AG09309 (cell line): ENCODE measurements at regions not wholly inside any gene's neighbourhood (a gene's known extent, or its start where the extent isn't known, plus 50 kb on each side); places are given as distances from the start of the nearest gene placed in this dataset.

Source experiments
- DNase-seq: peaks from one replicate; pipeline ENCODE4 v3.0.0-alpha.2; 2010; ENCODE audit warnings: low read depth
- H3K4me3 ChIP-seq: 2 replicates; pipeline ENCODE4 v1.5.1; 2011; ENCODE audit warnings: mild to moderate bottlenecking, low read depth, low read length, moderate library complexity; ENCODE audit not compliant: control insufficient read depth
- TF ChIP-seq, protein P1 (sequence below): IDR thresholded peaks from 2 replicates; pipeline ENCODE4 v1.5.1; 2011; ENCODE audit warnings: mild to moderate bottlenecking, low read depth, low read length, inconsistent platforms; ENCODE audit not compliant: insufficient read depth, control insufficient read depth; ENCODE audit errors: missing control alignments

- TF ChIP-seq, protein P1, sequence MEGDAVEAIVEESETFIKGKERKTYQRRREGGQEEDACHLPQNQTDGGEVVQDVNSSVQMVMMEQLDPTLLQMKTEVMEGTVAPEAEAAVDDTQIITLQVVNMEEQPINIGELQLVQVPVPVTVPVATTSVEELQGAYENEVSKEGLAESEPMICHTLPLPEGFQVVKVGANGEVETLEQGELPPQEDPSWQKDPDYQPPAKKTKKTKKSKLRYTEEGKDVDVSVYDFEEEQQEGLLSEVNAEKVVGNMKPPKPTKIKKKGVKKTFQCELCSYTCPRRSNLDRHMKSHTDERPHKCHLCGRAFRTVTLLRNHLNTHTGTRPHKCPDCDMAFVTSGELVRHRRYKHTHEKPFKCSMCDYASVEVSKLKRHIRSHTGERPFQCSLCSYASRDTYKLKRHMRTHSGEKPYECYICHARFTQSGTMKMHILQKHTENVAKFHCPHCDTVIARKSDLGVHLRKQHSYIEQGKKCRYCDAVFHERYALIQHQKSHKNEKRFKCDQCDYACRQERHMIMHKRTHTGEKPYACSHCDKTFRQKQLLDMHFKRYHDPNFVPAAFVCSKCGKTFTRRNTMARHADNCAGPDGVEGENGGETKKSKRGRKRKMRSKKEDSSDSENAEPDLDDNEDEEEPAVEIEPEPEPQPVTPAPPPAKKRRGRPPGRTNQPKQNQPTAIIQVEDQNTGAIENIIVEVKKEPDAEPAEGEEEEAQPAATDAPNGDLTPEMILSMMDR, result no peak
- H3K4me3 ChIP-seq, result no peak overlapping the region
- no peak for DNase-seq
Measured at GRCh38 chr4:23978002-23978401, 88.2 kb upstream of the PPARGC1A start.

- H3K4me3 ChIP-seq, result no peak overlapping the region
- TF ChIP-seq, protein P1, result no peak
- no peak for DNase-seq
Measured at GRCh38 chr4:23976423-23976822, 86.6 kb upstream of the PPARGC1A start.

- DNase-seq, result no peak
- no peak overlapping the region for H3K4me3 ChIP-seq
- TF ChIP-seq, protein P1, result no peak
Measured at GRCh38 chr4:23973308-23973855, 83.5 kb upstream of the PPARGC1A start.

- no peak for DNase-seq
- TF ChIP-seq, protein P1, result no peak
- H3K4me3 ChIP-seq, result no peak overlapping the region
Measured at GRCh38 chr4:23972805-23973204, 83.0 kb upstream of the PPARGC1A start.

DNA sequence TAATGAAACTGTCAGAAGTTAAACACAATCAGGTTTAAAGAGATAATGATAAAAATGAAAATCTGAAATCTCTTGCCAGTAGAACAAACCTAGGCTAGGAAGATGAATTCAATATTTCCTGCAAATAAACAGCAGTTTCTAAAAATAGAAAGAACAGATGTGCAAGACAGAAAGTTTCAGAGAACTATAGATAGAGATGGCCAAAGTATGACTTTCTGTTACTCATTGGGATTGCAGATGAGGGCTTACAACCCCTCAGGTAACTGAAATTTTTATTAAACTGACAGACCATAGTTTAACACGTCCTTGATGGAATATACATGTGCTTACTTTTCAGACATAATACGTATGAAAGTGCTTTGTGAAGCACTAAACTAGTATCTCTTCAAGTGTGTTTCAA is 82.3 kb upstream of the PPARGC1A start:
- TF ChIP-seq, protein P1, result no peak
- no peak for DNase-seq
- H3K4me3 ChIP-seq, result no peak overlapping the region

- no peak overlapping the region for H3K4me3 ChIP-seq
- TF ChIP-seq, protein P1, result no peak
- no peak for DNase-seq
Measured at GRCh38 chr4:23970201-23970850, 80.5 kb upstream of the PPARGC1A start.
